22Rv1 (cell line): ENCODE measurements at regions not wholly inside any gene's neighbourhood (a gene's known extent, or its start where the extent isn't known, plus 50 kb on each side); places are given as distances from the start of the nearest gene placed in this dataset.

Source experiments
- CTCF ChIP-seq: fragments of 450-650 bp; IDR thresholded peaks from 2 replicates; pipeline ENCODE4 v1.5.1; 2017; ENCODE audit warnings: mild to moderate bottlenecking
- ZFX ChIP-seq: fragments of 450-650 bp; IDR thresholded peaks from 2 replicates; pipeline ENCODE4 v1.6.1; 2017; ENCODE audit warnings: antibody characterized with exemption, borderline replicate concordance

GRCh38 chr20:39944861-39945260 is 744.2 kb downstream of the MAFB start:
- TF ChIP-seq CTCF (no peak), ZFX (no peak)
